Mesenchymal stem cell (in vitro differentiated cells and primary cell): ENCODE measurements at regions not wholly inside any gene's neighbourhood (a gene's known extent, or its start where the extent isn't known, plus 50 kb on each side); places are given as distances from the start of the nearest gene placed in this dataset.

Experiments used
- DNase-seq: peaks from one replicate; pipeline ENCODE4 v3.0.0-alpha.2; 2013
- H2AFZ ChIP-seq: one replicate; pipeline ENCODE4 v1.6.1; 2013; ENCODE audit warnings: low read depth, mild to moderate bottlenecking, control low read depth, inconsistent platforms, low read length, moderate library complexity
- H2AK5ac ChIP-seq: 2 replicates; pipeline ENCODE4 v1.6.1; 2013; ENCODE audit warnings: low read length, moderate library complexity, mild to moderate bottlenecking, inconsistent platforms; ENCODE audit not compliant: severe bottlenecking
- H2BK120ac ChIP-seq: one replicate; pipeline ENCODE4 v1.6.1; 2013; ENCODE audit warnings: low read depth, mild to moderate bottlenecking, inconsistent platforms, low read length, moderate library complexity
- H2BK12ac ChIP-seq, 2 experiments: one replicate each; pipeline ENCODE4 v1.6.1; 2013; ENCODE audit warnings: inconsistent platforms in 2 of 2, low read length in 2 of 2, mild to moderate bottlenecking in 2 of 2, moderate library complexity in 2 of 2, control low read depth in 1 of 2
- H2BK15ac ChIP-seq: one replicate; pipeline ENCODE4 v1.6.1; 2013; ENCODE audit warnings: mild to moderate bottlenecking, low read depth, inconsistent platforms; ENCODE audit not compliant: poor library complexity, severe bottlenecking
- H2BK5ac ChIP-seq: 2 replicates; pipeline ENCODE4 v1.6.1; 2013; ENCODE audit warnings: low read depth, mild to moderate bottlenecking, low read length, control low read depth, inconsistent platforms; ENCODE audit not compliant: poor library complexity, severe bottlenecking
- H3K14ac ChIP-seq, 2 experiments: one replicate each; pipeline ENCODE4 v1.6.1; 2013; ENCODE audit warnings: inconsistent platforms in 2 of 2, low read length in 2 of 2, control low read depth in 1 of 2, mild to moderate bottlenecking in 1 of 2, moderate library complexity in 1 of 2
- H3K18ac ChIP-seq, 2 experiments: one replicate each; pipeline ENCODE4 v1.6.1; 2013; ENCODE audit warnings: inconsistent platforms in 2 of 2, low read length in 2 of 2, control low read depth in 1 of 2, low read depth in 1 of 2, mild to moderate bottlenecking in 1 of 2
- H3K23ac ChIP-seq, 2 experiments: one replicate each; pipeline ENCODE4 v1.6.1; 2013; ENCODE audit warnings: inconsistent platforms in 2 of 2, low read length in 2 of 2, mild to moderate bottlenecking in 2 of 2, moderate library complexity in 2 of 2, control low read depth in 1 of 2
- H3K27ac ChIP-seq: 2 replicates; pipeline ENCODE4 v1.5.1; 2013; ENCODE audit warnings: mild to moderate bottlenecking, moderate library complexity, low read length, control low read depth, inconsistent platforms; ENCODE audit not compliant: poor library complexity, severe bottlenecking
- H3K27me3 ChIP-seq, 2 experiments: 2 replicates each; pipeline versions ENCODE4 v1.6.1 to v1.7.0; 2013; ENCODE audit warnings: low read length in 2 of 2, mild to moderate bottlenecking in 2 of 2, moderate library complexity in 2 of 2, control low read depth in 1 of 2, inconsistent platforms in 1 of 2; ENCODE audit not compliant: control insufficient read depth in 1 of 2, insufficient read depth in 1 of 2
- H3K36me3 ChIP-seq, 2 experiments: 2 replicates each; pipeline versions ENCODE4 v1.6.1 to v1.7.0; 2013; ENCODE audit warnings: low read length in 2 of 2, control low read depth in 1 of 2, inconsistent platforms in 1 of 2, low read depth in 1 of 2, mild to moderate bottlenecking in 1 of 2; ENCODE audit not compliant: insufficient read depth in 2 of 2, control insufficient read depth in 1 of 2
- H3K4ac ChIP-seq, 2 experiments: one replicate each; pipeline ENCODE4 v1.6.1; 2013; ENCODE audit warnings: inconsistent platforms in 2 of 2, low read length in 2 of 2, mild to moderate bottlenecking in 2 of 2, moderate library complexity in 2 of 2, control low read depth in 1 of 2, low read depth in 1 of 2
- H3K4me1 ChIP-seq: 2 replicates; pipeline ENCODE4 v1.6.1; 2013; ENCODE audit warnings: low read depth, low read length, control low read depth; ENCODE audit not compliant: control insufficient read depth, insufficient read depth
- H3K4me2 ChIP-seq: 2 replicates; pipeline ENCODE4 v1.6.1; 2013; ENCODE audit warnings: low read length, mild to moderate bottlenecking, inconsistent platforms; ENCODE audit not compliant: poor library complexity, severe bottlenecking
- H3K4me3 ChIP-seq, 2 experiments: 2 replicates each; pipeline versions ENCODE4 v1.5.1 to v1.7.0; 2013; ENCODE audit warnings: low read length in 2 of 2, mild to moderate bottlenecking in 2 of 2, control low read depth in 1 of 2, low read depth in 1 of 2; ENCODE audit not compliant: insufficient read depth in 1 of 2
- H3K79me1 ChIP-seq: replicated peaks from 2 replicates; pipeline ENCODE4 v1.6.1; 2013; ENCODE audit warnings: mild to moderate bottlenecking, control low read depth, low read length, inconsistent platforms; ENCODE audit not compliant: poor library complexity, severe bottlenecking
- H3K9ac ChIP-seq: 2 replicates; pipeline ENCODE4 v1.7.0; 2013; ENCODE audit warnings: mild to moderate bottlenecking, low read length, moderate library complexity
- H3K9me3 ChIP-seq: 2 replicates; pipeline ENCODE4 v1.7.0; 2013; ENCODE audit warnings: mild to moderate bottlenecking, low read length; ENCODE audit not compliant: control insufficient read depth
- H4K8ac ChIP-seq: one replicate; pipeline ENCODE4 v1.6.1; 2013; ENCODE audit warnings: inconsistent platforms, mild to moderate bottlenecking, low read length, moderate library complexity
- H4K91ac ChIP-seq: one replicate; pipeline ENCODE4 v1.6.1; 2013; ENCODE audit warnings: mild to moderate bottlenecking, low read length, inconsistent platforms
- WGBS: methylation state at CpG from one replicate; pipeline ENCODE4 v1.1.7; 2013; ENCODE audit warnings: mixed read lengths; 5-methylcytosine and 5-hydroxymethylcytosine counted together

DNA sequence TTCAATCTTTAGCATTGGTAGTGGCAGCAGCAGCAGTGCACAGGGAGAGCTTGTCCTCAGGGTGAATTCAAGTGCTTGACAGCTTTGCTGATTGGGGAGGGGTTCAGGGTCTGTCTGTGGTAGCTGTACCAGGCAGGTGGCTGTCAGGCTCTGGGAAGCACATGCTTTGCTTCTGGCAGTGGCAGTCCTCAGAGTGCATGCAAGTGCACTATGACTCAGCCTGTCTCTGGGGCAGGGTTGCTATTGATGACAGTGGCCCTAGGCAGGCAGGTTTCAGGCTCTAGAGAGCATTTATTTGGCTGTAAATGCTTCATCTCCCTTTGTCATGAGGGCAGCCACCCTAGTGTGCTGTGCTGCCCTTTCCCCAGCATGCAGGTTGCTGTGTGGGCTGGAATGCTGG lies 251.9 kb upstream of the LRRC7 start:
- Histone ChIP-seq H3K18ac (no peak overlapping the region), H2AFZ (no peak overlapping the region), H3K79me1 (no peaks in the 10 kb centered on the region), H3K9me3 (peaks cover 14% of the 10 kb centered on the region), H2BK12ac (peak overlapping the region in 1 of 2 experiments; percentile 41), H3K4me3 (no peak overlapping the region), H2BK5ac (no peak overlapping the region), H3K36me3 (no peaks in the 10 kb centered on the region), H4K8ac (no peak overlapping the region), H2AK5ac (no peak overlapping the region), H3K4me2 (no peak overlapping the region), H3K23ac (no peak overlapping the region), H3K14ac (no peak overlapping the region), H3K27me3 (no peaks in the 10 kb centered on the region), H2BK15ac (no peak overlapping the region), H3K4me1 (no peaks in the 10 kb centered on the region), H3K9ac (no peak overlapping the region), H2BK120ac (no peak overlapping the region), H3K4ac (no peak overlapping the region), H4K91ac (no peak overlapping the region), H3K27ac (no peak overlapping the region)
- DNase-seq: no peak

DNA sequence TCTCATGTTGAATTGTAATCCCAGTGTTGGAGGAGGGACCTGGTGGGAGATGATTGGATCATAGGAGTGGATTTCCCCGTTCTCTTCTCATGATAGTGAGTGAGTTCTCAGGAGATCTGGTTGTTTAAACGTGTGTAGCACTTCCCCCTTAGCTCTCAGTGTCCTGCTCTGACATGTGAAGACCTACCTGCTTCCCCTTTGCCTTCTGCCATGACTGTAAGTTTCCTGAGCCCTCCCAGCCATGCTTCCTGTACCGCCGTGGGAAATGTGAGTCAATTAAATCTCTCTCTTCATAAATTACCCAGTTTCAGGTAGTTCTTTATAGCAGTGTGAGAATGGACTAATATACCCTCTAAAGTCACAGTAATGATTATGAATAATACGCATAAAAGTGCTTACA lies 248.4 kb upstream of the LRRC7 start:
- Histone ChIP-seq H3K79me1 (no peaks in the 10 kb centered on the region), H3K4me1 (no peaks in the 10 kb centered on the region), H3K18ac (no peak overlapping the region), H3K4me3 (no peak overlapping the region), H3K27ac (no peak overlapping the region), H2BK12ac (no peak overlapping the region), H3K27me3 (no peaks in the 10 kb centered on the region), H2BK15ac (no peak overlapping the region), H3K4ac (no peak overlapping the region), H4K91ac (no peak overlapping the region), H2AFZ (no peak overlapping the region), H3K23ac (no peak overlapping the region), H2BK5ac (no peak overlapping the region), H3K9me3 (no peaks in the 10 kb centered on the region), H3K36me3 (no peaks in the 10 kb centered on the region), H3K4me2 (no peak overlapping the region), H3K14ac (no peak overlapping the region), H2AK5ac (no peak overlapping the region), H3K9ac (no peak overlapping the region), H2BK120ac (no peak overlapping the region), H4K8ac (no peak overlapping the region)
- no peak for DNase-seq
- 72% methylated on average over 4 of the region's 5 CpGs for WGBS

DNA sequence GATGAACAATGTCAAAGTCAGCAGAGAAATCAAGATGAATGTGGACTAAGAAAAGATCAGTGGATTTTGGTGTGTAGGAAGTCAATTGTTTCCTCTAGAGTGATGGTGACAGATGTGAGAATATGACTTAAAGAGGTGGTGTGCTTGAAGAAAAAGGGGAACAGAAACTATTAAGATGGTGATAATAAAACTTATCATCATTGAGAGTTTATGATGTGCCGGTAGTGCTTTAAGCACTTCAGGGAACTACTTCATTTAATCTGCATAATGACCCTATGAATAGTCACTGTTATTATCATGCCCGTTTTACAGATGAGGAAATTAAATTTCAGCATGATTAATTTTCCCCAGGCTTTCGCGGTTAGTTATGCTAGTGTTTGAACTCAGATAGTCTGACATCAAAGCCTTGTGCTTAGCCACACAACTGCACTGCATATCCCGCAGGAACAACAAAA lies 246.9 kb upstream of the LRRC7 start:
- H3K27ac ChIP-seq: no peak overlapping the region
- no peak overlapping the region for H4K8ac ChIP-seq
- H2BK5ac ChIP-seq: no peak overlapping the region
- H3K4me1 ChIP-seq: no peaks in the 10 kb centered on the region
- no peak overlapping the region for H3K4me3 ChIP-seq
- H3K79me1 ChIP-seq: no peaks in the 10 kb centered on the region
- no peak overlapping the region for H2AK5ac ChIP-seq
- H3K4ac ChIP-seq: no peak overlapping the region
- 75% methylated on average over 4 of the region's 5 CpGs for WGBS
- no peak overlapping the region for H3K23ac ChIP-seq
- H3K27me3 ChIP-seq: no peaks in the 10 kb centered on the region
- H2BK12ac ChIP-seq: no peak overlapping the region
- DNase-seq: no peak
- no peaks in the 10 kb centered on the region for H3K36me3 ChIP-seq
- no peak overlapping the region for H3K4me2 ChIP-seq
- H2BK120ac ChIP-seq: no peak overlapping the region
- H3K18ac ChIP-seq: no peak overlapping the region
- H2AFZ ChIP-seq: no peak overlapping the region
- no peak overlapping the region for H3K9ac ChIP-seq
- H2BK15ac ChIP-seq: no peak overlapping the region
- no peaks in the 10 kb centered on the region for H3K9me3 ChIP-seq
- H4K91ac ChIP-seq: no peak overlapping the region
- no peak overlapping the region for H3K14ac ChIP-seq

DNA sequence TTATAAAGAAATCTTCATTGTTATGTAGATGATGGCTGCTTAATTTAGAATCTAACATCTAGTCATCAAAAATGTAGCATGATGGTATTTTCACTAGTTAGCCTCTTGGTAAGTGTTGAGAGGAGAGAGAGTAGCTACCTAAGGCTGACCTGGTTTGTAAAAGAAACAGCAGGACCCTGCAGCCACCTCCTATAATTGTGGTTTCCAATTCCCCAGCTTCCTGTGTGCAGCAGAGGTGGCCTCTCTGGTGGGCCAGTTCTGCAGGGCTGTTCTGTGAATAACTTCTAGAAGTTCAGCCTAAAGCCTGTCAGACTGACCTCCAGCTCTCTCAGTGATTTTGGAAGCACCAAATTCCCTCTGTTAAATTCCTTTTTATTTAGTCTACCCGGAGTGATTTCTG lies 246.4 kb upstream of the LRRC7 start:
- Histone ChIP-seq H3K18ac (no peak overlapping the region), H3K9me3 (no peaks in the 10 kb centered on the region), H2AK5ac (no peak overlapping the region), H2BK15ac (no peak overlapping the region), H3K79me1 (no peaks in the 10 kb centered on the region), H3K36me3 (no peaks in the 10 kb centered on the region), H4K91ac (no peak overlapping the region), H3K4ac (no peak overlapping the region), H3K23ac (no peak overlapping the region), H3K4me3 (no peak overlapping the region), H4K8ac (no peak overlapping the region), H3K4me1 (no peaks in the 10 kb centered on the region), H2BK5ac (no peak overlapping the region), H3K27me3 (no peaks in the 10 kb centered on the region), H3K14ac (no peak overlapping the region), H2BK120ac (no peak overlapping the region), H3K4me2 (no peak overlapping the region), H2BK12ac (no peak overlapping the region), H3K9ac (no peak overlapping the region), H2AFZ (no peak overlapping the region), H3K27ac (no peak overlapping the region)
- WGBS: no CpG with 5 or more reads among the region's 1 CpG
- no peak for DNase-seq
